H9 (cell line): ENCODE measurements at regions not wholly inside any gene's neighbourhood (a gene's known extent, or its start where the extent isn't known, plus 50 kb on each side); places are given as distances from the start of the nearest gene placed in this dataset.
"Not testable (repeated sequence)": the region's sequence is repeated elsewhere in the genome, so short reads cannot be mapped to it uniquely, and the experiment has no call there.

ENCODE experiments used
- DNase-seq: peaks from one replicate; pipeline ENCODE4 v3.0.0-alpha.2; 2017
- H2AFZ ChIP-seq: one replicate; pipeline ENCODE4 v1.6.1; 2013; ENCODE audit warnings: mild to moderate bottlenecking, low read length, control low read depth, moderate library complexity
- H2AK5ac ChIP-seq: 2 replicates; pipeline ENCODE4 v1.6.1; 2013; ENCODE audit warnings: low read length, control low read depth, mixed read lengths; ENCODE audit not compliant: insufficient read length
- H2BK120ac ChIP-seq: one replicate; pipeline ENCODE4 v1.6.1; 2013; ENCODE audit warnings: low read depth, mild to moderate bottlenecking, low read length, control low read depth, inconsistent platforms; ENCODE audit not compliant: poor library complexity, severe bottlenecking
- H2BK12ac ChIP-seq: 2 replicates; pipeline ENCODE4 v1.6.1; 2013; ENCODE audit warnings: low read length, control low read depth, mixed read lengths, low read depth; ENCODE audit not compliant: insufficient read length
- H2BK15ac ChIP-seq: 2 replicates; pipeline ENCODE4 v1.6.1; 2013; ENCODE audit warnings: low read depth, low read length, control low read depth
- H2BK20ac ChIP-seq: one replicate; pipeline ENCODE4 v1.6.1; 2013; ENCODE audit warnings: low read depth, mild to moderate bottlenecking, low read length, control low read depth, inconsistent platforms; ENCODE audit not compliant: poor library complexity, severe bottlenecking
- H2BK5ac ChIP-seq: 2 replicates; pipeline ENCODE4 v1.6.1; 2013; ENCODE audit warnings: low read length, control low read depth, mixed read lengths; ENCODE audit not compliant: insufficient read length
- H3K14ac ChIP-seq: 2 replicates; pipeline ENCODE4 v1.6.1; 2013; ENCODE audit warnings: low read length, control low read depth; ENCODE audit not compliant: insufficient read depth
- H3K18ac ChIP-seq: 2 replicates; pipeline ENCODE4 v1.6.1; 2013; ENCODE audit warnings: low read depth, mild to moderate bottlenecking, mixed read lengths, low read length, control low read depth; ENCODE audit not compliant: insufficient read length
- H3K23ac ChIP-seq: 2 replicates; pipeline ENCODE4 v1.6.1; 2013; ENCODE audit warnings: low read length, control low read depth, mixed read lengths, low read depth; ENCODE audit not compliant: insufficient read length
- H3K23me2 ChIP-seq: 2 replicates; pipeline ENCODE4 v1.6.1; 2013; ENCODE audit warnings: low read depth, mild to moderate bottlenecking, mixed read lengths, low read length, control low read depth; ENCODE audit not compliant: insufficient read length, poor library complexity, severe bottlenecking
- H3K27ac ChIP-seq: 2 replicates; pipeline ENCODE4 v1.5.1; 2013; ENCODE audit warnings: low read length, control low read depth, mixed read lengths, low read depth; ENCODE audit not compliant: insufficient read length
- H3K27me3 ChIP-seq: 2 replicates; pipeline ENCODE4 v1.6.1; 2013; ENCODE audit warnings: low read length, control low read depth, inconsistent platforms; ENCODE audit not compliant: insufficient read depth
- H3K4ac ChIP-seq: 2 replicates; pipeline ENCODE4 v1.6.1; 2013; ENCODE audit warnings: low read depth, mild to moderate bottlenecking, control low read depth, inconsistent platforms, low read length, moderate library complexity
- H3K4me1 ChIP-seq: 2 replicates; pipeline ENCODE4 v1.6.1; 2013; ENCODE audit warnings: low read length, control low read depth, inconsistent platforms; ENCODE audit not compliant: insufficient read depth
- H3K4me2 ChIP-seq: 2 replicates; pipeline ENCODE4 v1.6.1; 2013; ENCODE audit warnings: low read length, control low read depth, mixed read lengths; ENCODE audit not compliant: insufficient read length, insufficient read depth
- H3K56ac ChIP-seq: 2 replicates; pipeline ENCODE4 v1.6.1; 2013; ENCODE audit warnings: low read depth, mild to moderate bottlenecking, mixed read lengths, low read length, control low read depth; ENCODE audit not compliant: insufficient read length
- H3K79me1 ChIP-seq: 2 replicates; pipeline ENCODE4 v1.6.1; 2013; ENCODE audit warnings: low read depth, mild to moderate bottlenecking, moderate library complexity, low read length, control low read depth, inconsistent platforms; ENCODE audit not compliant: insufficient read depth, poor library complexity, severe bottlenecking
- H3K79me2 ChIP-seq: 2 replicates; pipeline ENCODE4 v1.6.1; 2013; ENCODE audit warnings: low read length, control low read depth, inconsistent platforms; ENCODE audit not compliant: insufficient read depth
- H3K9ac ChIP-seq: 2 replicates; pipeline ENCODE4 v1.6.1; 2013; ENCODE audit warnings: low read length, control low read depth, mixed read lengths; ENCODE audit not compliant: insufficient read length; ENCODE audit errors: extremely low read depth
- H3K9me3 ChIP-seq: one replicate; pipeline ENCODE4 v1.6.1; 2013; ENCODE audit warnings: low read depth, low read length, inconsistent platforms; ENCODE audit not compliant: control insufficient read depth
- H3T11ph ChIP-seq: one replicate; pipeline ENCODE4 v1.6.1; 2013; ENCODE audit warnings: mild to moderate bottlenecking, low read length, control low read depth, inconsistent platforms
- H4K20me1 ChIP-seq: one replicate; pipeline ENCODE4 v1.6.1; 2013; ENCODE audit not compliant: control insufficient read depth, insufficient read length, insufficient read depth
- H4K5ac ChIP-seq: 2 replicates; pipeline ENCODE4 v1.6.1; 2013; ENCODE audit warnings: low read depth, mild to moderate bottlenecking, mixed read lengths, low read length, control low read depth; ENCODE audit not compliant: insufficient read length
- H4K8ac ChIP-seq: replicated peaks from 2 replicates; pipeline ENCODE4 v1.6.1; 2013; ENCODE audit warnings: low read length, control low read depth, mixed read lengths, low read depth; ENCODE audit not compliant: insufficient read length
- H4K91ac ChIP-seq: 2 replicates; pipeline ENCODE4 v1.6.1; 2013; ENCODE audit warnings: low read depth, mild to moderate bottlenecking, moderate library complexity, mixed read lengths, low read length, control low read depth; ENCODE audit not compliant: insufficient read length
- H3K27ac Mint-ChIP-seq, 3 experiments: 2 replicates in 2 of 3; 3 replicates in 1 of 3; pipeline ENCODE4 v1.8.0; 2020 to 2021; ENCODE audit warnings: mixed read lengths in 3 of 3, mild to moderate bottlenecking in 1 of 3, moderate library complexity in 1 of 3
- H3K27me3 Mint-ChIP-seq: 2 replicates; pipeline ENCODE4 v1.8.0; 2021; ENCODE audit warnings: low read depth, mild to moderate bottlenecking, moderate library complexity, mixed read lengths
- H3K36me3 Mint-ChIP-seq, 3 experiments: 2 replicates in 2 of 3; 3 replicates in 1 of 3; pipeline ENCODE4 v1.8.0; 2020 to 2021; ENCODE audit warnings: low read depth in 3 of 3, mixed read lengths in 3 of 3; ENCODE audit not compliant: insufficient read depth in 1 of 3
- H3K4me1 Mint-ChIP-seq, 2 experiments: 2 replicates each; pipeline ENCODE4 v1.8.0; 2020; ENCODE audit warnings: mixed read lengths in 2 of 2
- H3K4me3 Mint-ChIP-seq, 2 experiments: 2 replicates in 1 of 2; 3 replicates in 1 of 2; pipeline ENCODE4 v1.8.0; 2020 to 2021; ENCODE audit warnings: mild to moderate bottlenecking in 2 of 2, mixed read lengths in 2 of 2, moderate library complexity in 1 of 2
- H3K9me3 Mint-ChIP-seq, 2 experiments: 2 replicates in 1 of 2; 3 replicates in 1 of 2; pipeline ENCODE4 v1.8.0; 2020; ENCODE audit warnings: mild to moderate bottlenecking in 2 of 2, mixed read lengths in 2 of 2, moderate library complexity in 1 of 2
- WGBS: extraction: QIAGEN DNeasy Blood & Tissue Kit; methylation state at CpG from one replicate; pipeline ENCODE4 v1.1.7; 2013; ENCODE audit warnings: missing lambda C conversion rate, low lambda C conversion rate, mixed read lengths; ENCODE audit not compliant: insufficient read length; ENCODE audit errors: extremely low coverage; 5-methylcytosine and 5-hydroxymethylcytosine counted together
- TF ChIP-seq, protein P1 (sequence below): fragments of 200-600 bp; sonication (generic); conservative IDR thresholded peaks from 3 replicates; pipeline ENCODE4 v1.8.0; 2021; ENCODE audit warnings: antibody characterized with exemption, mild to moderate bottlenecking

DNA sequence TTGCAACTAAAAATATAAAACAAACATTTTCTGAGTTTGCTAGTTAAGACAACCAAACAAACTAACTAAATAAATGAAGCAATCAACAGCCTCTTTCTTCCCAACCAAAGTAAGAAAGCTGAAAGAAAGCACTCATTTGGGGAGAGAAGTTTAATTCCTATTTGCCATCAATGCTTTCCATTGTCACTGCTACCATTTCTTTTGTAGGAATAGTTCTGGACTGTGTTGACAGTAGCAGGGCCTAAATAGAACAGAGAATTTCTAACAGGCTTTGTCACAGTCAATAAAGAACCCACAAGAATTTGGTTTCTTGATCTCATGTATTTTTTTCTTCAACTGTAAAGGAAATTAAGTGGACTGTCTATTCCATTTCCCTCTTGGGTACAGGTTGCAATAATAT lies 1886.4 kb upstream of the TENM3 start:
- Histone ChIP-seq H4K91ac (no peak overlapping the region), H2BK15ac (no peak overlapping the region), H3K56ac (no peak overlapping the region), H4K20me1 (no peaks in the 10 kb centered on the region), H3K79me1 (no peaks in the 10 kb centered on the region), H2BK120ac (no peak overlapping the region), H3K4ac (no peak overlapping the region), H3K9ac (no peak overlapping the region), H4K5ac (no peak overlapping the region), H2BK5ac (no peak overlapping the region), H3K79me2 (no peaks in the 10 kb centered on the region), H3K4me1 (no peaks in the 10 kb centered on the region), H2AK5ac (no peak overlapping the region), H3T11ph (no peak overlapping the region), H2BK12ac (no peak overlapping the region), H3K18ac (no peak overlapping the region), H2BK20ac (no peak overlapping the region), H4K8ac (no peak overlapping the region), H3K27ac (no peak overlapping the region), H2AFZ (no peak overlapping the region), H3K4me2 (no peak overlapping the region), H3K23ac (no peak overlapping the region), H3K23me2 (no peaks in the 10 kb centered on the region), H3K14ac (no peak overlapping the region), H3K9me3 (no peaks in the 10 kb centered on the region), H3K27me3 (no peaks in the 10 kb centered on the region)
- peaks cover 2 to 5% of the 10 kb centered on the region in 2 experiments; a peak in 4 of 5 replicates for H3K9me3 Mint-ChIP-seq
- H3K36me3 Mint-ChIP-seq = no peaks in the 10 kb centered on the region; a peak in 4 of 7 replicates
- no peak overlapping the region for H3K4me3 Mint-ChIP-seq
- H3K4me1 Mint-ChIP-seq = no peaks in the 10 kb centered on the region
- H3K27ac Mint-ChIP-seq = no peak overlapping the region
- TF ChIP-seq, protein P1, sequence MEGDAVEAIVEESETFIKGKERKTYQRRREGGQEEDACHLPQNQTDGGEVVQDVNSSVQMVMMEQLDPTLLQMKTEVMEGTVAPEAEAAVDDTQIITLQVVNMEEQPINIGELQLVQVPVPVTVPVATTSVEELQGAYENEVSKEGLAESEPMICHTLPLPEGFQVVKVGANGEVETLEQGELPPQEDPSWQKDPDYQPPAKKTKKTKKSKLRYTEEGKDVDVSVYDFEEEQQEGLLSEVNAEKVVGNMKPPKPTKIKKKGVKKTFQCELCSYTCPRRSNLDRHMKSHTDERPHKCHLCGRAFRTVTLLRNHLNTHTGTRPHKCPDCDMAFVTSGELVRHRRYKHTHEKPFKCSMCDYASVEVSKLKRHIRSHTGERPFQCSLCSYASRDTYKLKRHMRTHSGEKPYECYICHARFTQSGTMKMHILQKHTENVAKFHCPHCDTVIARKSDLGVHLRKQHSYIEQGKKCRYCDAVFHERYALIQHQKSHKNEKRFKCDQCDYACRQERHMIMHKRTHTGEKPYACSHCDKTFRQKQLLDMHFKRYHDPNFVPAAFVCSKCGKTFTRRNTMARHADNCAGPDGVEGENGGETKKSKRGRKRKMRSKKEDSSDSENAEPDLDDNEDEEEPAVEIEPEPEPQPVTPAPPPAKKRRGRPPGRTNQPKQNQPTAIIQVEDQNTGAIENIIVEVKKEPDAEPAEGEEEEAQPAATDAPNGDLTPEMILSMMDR = no peak
- H3K27me3 Mint-ChIP-seq = no peaks in the 10 kb centered on the region
- no peak for DNase-seq

GRCh38 chr4:180360113-180360512 lies 1883.1 kb upstream of the TENM3 start:
- H3K9ac ChIP-seq = not testable (repeated sequence)

More at GRCh38 chr4:180360113-180360512, 1883.1 kb upstream of the TENM3 start:
- H4K91ac ChIP-seq, H2BK12ac ChIP-seq, H3K27ac ChIP-seq, H3K79me1 ChIP-seq, H3K18ac ChIP-seq, H2AFZ ChIP-seq, H2BK15ac ChIP-seq, H3K27me3 ChIP-seq, H2AK5ac ChIP-seq, H2BK5ac ChIP-seq, H3K23me2 ChIP-seq, H3K56ac ChIP-seq, H3K36me3 Mint-ChIP-seq, H3K9me3 Mint-ChIP-seq, H3K4me3 Mint-ChIP-seq, H3K27me3 Mint-ChIP-seq, H3K4me1 ChIP-seq, H2BK20ac ChIP-seq, H3K4me1 Mint-ChIP-seq, H2BK120ac ChIP-seq, H4K5ac ChIP-seq, H3K27ac Mint-ChIP-seq, H3K23ac ChIP-seq, H3K4ac ChIP-seq, DNase-seq, H3K79me2 ChIP-seq, H3K4me2 ChIP-seq, H3T11ph ChIP-seq, H4K8ac ChIP-seq, H3K9me3 ChIP-seq, H3K14ac ChIP-seq, H4K20me1 ChIP-seq: not testable (repeated sequence)
- WGBS = no CpG with 5 or more reads among the region's 4 CpGs
